HG03520 (cell line): ENCODE measurements at regions not wholly inside any gene's neighbourhood (a gene's known extent, or its start where the extent isn't known, plus 50 kb on each side); places are given as distances from the start of the nearest gene placed in this dataset.

Source experiments
- ATAC-seq: cut with Tn5 transposase; IDR thresholded peaks from one replicate; pipeline ENCODE4 v1.9.1; 2021; ENCODE audit warnings: mild to moderate bottlenecking, moderate library complexity; ENCODE audit not compliant: unreplicated experiment

DNA sequence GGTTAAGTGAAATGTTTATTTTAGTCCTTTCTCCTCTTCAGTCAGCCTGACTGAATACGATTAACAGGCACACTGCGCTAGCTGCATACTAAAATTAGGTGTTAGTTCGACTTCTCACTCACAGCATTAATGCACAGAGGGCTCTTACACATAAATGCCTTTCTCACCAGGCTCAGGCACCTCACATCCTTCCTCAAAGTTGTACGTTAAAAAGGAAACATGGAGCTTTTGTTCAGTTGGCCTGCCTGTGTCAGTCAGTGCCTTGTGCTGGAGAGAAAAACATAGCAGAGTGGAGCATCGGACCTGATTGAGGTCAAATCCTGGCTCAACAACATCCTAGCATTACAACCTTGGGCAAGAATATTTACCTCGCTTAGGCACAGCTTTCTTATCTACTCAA, 236.0 kb upstream of the ZNF462 start:
- no peak for ATAC-seq

DNA sequence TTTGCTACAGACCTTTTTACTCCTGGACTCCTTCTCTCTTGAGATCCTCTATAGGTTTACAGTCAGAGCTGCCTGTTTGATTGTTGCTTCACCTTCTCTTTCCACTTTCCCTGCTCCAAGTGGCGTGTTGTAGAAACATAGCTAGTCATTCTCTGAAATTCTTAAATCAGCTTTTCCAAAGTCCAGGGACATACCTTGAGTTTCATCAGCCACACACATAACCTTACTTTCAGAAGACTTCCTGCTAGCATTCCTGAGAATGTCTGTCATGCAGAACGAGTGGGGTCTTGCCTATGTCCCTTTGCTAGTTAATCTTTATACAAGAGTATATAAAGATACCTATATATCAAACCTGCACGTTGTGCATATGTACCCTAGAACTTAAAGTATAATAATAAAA, 230.3 kb upstream of the ZNF462 start:
- no peak for ATAC-seq

DNA sequence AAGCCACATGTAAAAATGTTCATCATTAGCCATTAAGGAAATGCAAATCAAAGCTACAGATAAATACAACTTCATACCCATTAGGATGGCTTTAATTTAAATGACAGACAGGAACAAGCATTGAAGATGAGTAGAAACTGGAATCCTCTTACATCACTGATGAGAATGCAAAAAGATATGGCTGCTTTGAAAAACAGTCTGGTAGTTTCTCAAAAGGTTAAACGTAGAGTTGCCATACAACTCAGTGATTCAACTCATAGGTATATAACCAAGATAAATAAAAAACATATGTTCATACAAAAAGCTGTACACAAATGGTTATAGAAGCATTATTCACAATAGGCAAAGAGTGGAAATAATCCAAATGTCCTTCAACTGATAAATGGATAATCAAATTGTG, 228.8 kb upstream of the ZNF462 start:
- ATAC-seq = no peak

DNA sequence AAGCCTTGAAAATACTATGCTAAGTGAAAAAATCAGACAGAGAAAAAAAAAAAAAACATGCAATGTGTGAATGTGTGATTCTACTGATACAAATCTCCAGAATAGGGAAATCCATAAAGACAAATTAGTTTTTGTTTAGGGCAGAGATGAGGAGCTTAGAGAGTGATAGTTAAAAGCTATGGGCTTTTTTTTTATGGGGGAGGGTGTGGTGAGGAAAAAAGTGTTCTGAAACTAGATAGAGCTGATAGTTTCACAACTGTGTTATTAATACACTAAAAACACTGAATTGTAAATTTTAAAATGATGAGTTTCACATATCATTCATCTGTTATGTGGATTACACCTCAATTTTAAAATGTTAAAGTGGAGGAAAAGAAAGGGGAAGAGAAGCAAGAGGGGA, 228.3 kb upstream of the ZNF462 start:
- no peak for ATAC-seq

DNA sequence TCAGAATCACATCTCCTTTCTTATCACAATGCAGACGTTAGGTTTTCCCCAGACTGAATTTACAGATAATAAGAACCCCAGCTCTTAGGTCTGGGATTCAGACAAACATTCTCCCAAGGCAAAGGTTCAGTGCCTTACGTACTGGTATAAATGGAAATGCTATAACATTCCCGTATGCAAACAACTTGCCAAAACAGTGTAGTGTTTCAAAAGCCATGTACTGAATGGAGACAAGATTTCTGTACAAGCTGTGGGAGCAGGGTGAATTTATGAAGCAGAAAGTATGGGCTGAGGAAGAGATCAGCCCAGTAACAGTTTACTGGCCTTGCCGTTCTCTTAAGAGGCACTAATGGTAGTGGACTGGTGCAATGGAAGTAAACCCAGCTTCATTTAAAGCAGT, 225.5 kb upstream of the ZNF462 start:
- ATAC-seq = no peak

DNA sequence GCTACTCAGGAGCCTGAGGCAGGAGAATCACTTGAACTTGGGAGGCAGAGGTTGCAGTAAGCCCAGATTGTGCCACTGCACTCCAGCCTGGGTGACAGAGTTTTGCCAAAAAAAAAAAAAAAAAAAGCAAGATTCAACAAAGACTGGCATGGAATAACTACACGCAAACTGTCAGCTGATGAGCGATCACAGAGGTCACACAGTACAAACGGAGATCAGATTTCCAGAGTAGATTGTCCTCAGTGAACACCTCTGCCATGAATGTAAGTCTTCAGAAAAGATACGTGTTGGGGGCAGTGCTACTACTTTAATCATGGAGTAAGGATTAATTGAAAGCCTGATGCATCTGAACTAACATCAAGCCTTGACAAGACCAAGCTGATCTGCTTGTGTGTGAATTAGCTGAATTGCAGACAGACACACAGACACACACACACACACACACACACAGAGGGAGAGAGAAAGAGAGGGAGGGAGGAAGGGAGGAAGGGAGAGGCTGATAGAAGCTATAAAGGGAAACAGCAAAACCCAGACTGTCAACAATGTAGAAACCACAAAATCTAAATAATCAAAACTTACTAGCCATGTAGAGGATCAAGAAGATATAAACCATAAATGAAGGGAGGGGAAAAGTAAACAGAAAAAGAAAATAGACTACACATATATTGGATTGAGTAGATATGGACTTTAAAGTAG, 222.9 kb upstream of the ZNF462 start:
- ATAC-seq = no peak

DNA sequence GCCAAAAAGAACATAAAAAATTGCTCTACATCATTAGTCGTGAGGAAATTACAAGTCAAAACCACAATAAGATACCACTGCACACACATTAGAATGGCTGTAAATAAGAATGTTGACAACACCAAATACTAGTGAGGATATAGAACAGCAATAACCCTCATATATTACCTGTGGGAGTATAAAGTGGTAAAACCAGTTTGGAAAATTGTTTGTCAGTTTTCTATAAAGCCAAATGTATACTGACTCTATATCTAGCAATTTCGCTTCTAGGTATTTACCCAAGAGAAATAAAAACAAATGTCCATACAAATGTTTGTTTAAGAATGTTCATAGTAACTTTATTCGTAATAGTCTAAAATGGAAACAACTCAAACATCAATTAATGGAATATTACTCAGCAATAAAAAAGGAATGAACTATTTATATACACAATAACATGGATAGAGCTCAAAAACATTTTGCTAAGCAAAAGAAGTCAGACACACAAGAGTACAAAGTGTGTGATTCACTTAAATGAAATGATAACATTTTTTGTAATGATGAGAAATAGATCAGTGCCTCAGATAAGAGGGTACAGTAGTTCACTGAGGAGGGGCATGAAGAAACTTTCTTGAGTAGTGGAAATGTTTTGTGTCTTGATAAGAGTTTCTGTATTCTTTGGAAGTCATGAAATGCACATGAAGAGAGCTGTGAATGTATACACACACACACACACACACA, 219.6 kb upstream of the ZNF462 start:
- ATAC-seq = no peak

DNA sequence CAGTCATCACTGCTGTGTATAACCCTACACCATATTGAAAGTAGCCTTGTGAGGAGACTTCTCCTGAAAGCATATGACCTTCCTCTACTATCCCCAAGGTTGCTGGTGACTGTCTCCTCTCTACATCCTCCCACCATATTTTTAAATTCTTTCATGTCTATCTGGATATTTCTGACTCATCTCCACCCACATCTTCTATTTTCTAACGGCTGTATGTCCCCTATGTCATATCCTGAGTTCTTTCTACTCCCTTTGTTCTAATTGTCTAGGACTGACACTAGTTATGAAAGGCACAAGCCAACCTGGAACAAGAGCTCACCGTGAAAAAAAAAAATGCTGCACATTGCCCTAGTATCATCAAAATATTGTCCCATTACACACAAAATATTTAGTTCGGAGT, 218.3 kb upstream of the ZNF462 start:
- ATAC-seq = no peak

DNA sequence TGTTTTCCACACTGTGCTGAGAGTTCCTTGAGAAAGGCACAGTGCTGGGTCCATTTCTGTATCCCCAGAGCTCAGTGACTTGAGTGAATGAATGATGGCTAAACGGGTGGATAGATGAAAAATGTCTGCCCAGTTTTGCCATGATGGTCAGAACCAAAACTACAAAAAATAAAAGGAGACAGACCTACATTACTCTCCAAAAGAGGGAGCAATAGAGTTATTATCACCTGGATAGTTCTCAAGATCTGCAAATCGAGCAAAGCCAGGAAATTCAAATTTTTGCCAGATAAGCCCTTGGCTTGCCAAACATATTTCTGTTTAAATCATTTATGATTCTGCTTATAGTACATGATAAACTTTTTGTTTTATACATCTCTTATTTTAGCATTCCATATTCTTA, 214.2 kb upstream of the ZNF462 start:
- no peak for ATAC-seq

DNA sequence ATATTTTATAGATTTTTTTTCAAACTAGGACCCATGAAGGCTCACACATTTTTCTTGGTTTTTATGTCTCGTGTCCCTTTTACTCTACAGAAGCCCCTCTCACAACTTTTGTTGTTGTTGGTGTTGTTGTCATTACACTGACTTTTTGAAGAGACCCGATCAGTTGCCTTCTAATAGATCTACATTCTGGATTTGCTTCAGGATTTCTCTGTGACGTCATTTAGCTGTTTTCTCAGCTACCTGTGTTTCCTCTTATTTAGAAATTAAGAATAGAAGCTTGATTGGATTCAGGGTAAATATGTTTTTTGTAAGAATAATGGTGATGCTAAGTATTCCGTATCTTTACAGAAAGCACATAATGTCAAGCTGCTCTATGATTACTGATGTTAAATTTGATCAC, 213.3 kb upstream of the ZNF462 start:
- ATAC-seq = no peak

DNA sequence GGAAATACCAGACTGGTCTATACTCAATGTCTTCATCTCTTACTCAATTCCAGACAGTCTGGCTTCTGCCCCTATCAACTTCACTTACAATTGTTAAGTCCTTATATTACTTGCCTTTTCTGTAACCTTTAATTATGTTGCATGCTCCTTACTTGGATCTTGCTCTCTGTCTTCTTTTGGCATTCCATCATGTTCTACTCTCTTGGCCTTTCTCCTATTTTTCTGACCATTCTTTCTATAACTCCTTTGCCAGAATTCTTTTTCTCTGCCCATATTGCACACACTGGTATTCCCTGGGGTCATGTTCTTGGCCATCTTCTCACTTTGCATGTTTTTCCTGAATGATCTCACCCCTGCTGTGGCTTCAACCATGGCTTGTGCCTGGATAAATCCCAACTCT, 209.8 kb upstream of the ZNF462 start:
- no peak for ATAC-seq

DNA sequence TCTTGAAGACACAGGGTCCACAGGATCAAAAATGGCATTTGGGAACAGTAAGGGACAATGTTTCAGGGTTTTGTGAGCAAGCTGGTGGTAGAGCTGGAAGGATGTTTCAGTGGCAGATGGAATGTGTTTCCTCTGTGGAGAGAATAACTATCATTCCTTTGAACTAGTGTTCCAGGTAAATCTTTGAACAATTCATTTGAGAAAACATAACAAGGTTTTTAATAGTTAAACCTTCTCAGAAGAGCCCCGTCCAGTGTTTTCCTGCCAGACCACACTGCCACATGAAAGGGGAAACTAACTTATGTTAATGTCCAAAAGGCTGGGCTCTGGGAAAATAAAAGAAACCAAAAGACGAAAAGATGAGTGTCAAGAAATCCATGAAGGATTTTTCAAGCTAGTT, 207.0 kb upstream of the ZNF462 start:
- ATAC-seq = no peak

DNA sequence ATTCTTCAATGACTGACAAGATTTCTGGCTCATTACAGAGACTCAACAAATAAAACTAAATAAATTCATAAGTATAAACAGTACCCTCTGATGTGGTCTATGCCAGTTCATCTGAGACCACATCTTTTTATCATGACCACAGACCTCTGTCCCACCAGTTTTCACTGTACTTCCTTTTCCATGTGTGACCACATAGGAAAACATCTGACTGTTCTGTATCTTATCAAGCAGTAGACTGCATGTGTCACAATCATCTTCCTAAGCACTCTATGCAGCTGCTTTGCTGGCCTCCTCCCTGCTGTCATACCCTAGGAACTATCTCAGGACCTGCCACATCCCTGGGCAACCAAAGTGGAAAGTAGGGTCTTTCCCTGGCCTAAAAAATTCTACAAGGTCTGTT, 205.0 kb upstream of the ZNF462 start:
- ATAC-seq = no peak

DNA sequence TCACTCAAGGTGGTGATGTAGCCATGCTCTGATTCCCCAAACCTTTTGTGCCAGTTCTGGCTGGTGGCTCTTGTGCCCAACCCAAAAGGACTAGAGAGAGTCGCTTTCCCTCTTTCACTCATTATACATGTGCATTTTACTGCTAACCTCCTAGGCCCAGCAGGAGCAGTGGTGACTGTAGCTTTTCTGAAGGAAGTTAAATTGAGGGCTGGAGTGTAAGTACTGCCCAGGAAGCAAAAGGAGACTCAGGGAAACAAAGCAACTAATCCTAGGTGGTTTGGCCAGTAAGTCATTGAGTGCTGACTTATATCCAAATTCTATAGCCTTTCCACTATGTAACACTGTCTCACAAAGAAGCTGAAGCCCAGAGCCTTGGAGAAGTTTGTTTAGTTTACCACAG, 194.4 kb upstream of the ZNF462 start:
- ATAC-seq = no peak

DNA sequence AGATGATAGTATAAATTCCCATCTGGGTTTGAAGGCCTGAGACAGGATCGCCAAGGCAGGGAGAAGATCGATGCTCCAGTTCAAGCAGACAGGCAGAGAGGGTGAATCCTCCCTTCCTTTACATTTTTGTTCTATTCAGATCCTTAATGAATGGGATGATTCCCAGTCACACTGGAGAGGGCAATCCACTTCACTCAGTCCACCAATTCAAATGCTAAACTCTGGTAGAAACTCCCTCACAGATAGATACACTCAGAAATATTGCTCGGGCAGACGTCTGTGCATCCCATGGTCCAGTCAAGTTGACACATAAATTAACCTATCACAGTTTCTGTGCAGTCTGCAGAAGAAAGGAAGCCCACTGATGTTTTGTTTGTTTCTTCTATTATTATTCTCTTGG, 193.1 kb upstream of the ZNF462 start:
- no peak for ATAC-seq

DNA sequence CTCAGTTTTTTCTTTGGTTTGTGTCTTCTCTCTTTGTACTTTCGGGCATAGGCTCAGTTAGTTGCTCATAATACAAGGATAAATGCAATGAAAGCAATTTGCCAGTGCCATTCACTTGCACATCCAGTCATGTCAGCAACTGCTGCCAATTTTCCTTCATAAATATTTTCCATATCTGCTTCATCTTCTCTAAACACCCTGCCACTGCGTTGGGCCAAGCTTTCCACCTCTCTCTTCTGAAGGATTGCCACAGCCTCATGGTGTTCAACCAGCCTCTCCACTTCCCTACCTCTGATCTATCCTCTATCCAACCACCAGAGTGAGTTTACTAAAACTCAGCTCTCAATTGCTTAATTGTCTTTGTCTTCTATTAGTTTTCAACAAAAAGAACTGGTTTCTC, 192.5 kb upstream of the ZNF462 start:
- no peak for ATAC-seq

DNA sequence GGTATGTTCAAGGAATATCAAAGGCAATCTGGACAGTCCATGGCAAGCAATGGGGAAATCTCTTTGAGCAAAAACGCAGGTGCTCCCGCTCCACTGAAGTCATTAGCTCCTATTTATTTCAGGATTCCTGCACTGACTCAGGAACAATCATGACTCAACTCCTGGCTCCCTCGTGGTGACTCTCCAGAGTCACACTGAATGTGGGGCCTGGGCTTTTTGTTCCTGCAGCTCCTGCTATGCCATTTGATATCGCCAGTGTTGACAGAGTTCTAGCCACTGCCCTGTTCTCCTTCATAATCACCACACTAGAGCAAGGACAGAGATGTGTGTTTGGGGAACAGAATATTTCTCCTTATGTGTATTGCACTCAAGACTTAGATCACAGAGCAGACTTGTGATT, 187.2 kb upstream of the ZNF462 start:
- no peak for ATAC-seq

DNA sequence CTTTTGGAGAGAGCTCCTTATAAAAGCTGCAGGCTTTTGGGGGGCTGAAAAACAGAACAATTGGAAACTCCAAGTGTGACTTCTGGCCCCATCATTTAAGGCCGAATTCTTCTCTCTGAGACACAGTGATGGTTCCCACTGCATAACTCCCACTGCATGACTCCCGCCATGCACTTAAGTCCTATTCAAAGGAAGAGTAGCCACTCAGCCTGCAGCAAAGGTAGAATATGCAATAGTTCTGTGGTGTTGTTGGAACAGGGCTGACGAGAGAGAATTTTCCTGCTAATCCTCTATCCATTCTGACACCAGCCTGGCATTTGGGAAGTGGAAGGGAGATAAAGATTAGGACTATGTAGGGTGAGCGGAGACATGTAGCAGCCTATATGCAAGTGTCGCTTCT, 185.6 kb upstream of the ZNF462 start:
- ATAC-seq = no peak

DNA sequence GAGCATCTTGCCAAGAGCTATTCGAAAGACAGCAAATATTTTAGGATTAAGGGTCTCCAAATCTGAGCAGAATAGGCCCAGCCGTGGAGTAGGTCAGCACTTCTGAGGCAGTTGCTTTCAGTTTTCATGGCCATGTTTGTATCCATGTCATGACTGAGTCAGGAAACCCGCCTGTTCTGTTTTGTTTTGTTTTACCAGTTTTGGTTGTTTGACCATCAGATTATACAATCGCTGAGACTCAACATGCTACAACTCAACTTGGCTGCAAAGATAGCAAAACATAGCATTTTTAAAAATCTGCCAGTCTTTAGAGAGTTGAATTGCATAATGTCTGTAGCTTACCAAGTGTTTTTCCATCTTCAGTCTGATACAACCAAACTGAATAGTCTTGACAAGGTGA, 185.1 kb upstream of the ZNF462 start:
- no peak for ATAC-seq

DNA sequence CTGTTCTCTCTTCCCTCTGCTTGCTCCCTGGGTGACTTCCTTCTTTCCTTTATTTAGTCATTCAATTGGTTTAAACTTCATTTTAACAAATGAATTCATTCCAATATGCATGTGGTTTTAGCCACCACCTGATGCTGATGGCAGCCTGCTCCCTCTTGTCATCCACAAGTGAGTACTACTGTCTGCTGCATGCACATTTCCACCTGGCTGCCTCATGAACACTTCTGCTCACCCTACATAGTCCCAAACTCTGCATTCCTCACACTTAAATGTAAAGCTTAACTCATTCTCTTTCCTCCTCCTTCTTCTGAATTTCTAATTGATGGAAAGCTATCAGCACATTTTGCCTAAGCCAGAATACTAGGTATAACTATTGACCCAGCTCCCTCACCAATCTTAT, 184.7 kb upstream of the ZNF462 start:
- ATAC-seq = no peak

DNA sequence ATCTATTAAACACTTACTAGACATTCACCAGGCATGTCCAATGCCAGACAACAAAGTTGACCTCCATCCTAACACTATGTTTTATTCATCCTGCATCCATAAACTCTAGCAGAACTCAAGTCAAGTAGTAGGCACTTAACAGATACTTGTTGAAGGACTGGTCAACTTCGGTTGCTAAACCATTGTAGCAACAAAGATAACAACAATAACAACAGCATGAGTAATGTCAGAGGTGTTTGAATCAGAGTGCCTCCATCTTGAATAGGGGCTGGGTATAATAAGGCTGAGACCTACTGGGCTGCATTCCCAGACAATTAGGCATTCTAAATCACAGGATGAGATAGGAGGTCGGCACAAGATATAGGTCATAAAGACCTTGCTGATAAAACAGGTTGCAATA, 180.5 kb upstream of the ZNF462 start:
- no peak for ATAC-seq

DNA sequence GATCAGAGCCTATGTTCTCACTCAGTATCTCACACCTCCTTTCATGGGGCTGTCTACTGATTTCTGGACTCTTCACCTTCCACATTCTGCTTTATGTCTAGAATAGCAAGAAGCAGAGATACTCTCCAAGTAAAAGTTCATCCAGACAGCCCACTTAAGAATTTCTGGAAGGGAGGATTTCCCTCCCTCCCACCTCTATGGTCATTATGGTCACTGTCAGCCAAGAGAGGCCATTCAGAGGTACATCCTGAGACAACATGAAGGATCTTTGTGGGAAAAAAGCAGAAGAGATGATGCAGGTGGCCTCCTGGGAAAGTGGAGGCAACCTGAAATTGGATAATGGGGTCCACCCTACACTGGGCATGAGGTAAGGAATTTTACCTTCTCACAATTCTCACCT, 179.5 kb upstream of the ZNF462 start:
- no peak for ATAC-seq
